WTC11 (cell line): ENCODE measurements at regions not wholly inside any gene's neighbourhood (a gene's known extent, or its start where the extent isn't known, plus 50 kb on each side); places are given as distances from the start of the nearest gene placed in this dataset.

Source experiments
- CDX4 ChIP-seq: fragments of 250-450 bp; sonication (Bioruptor Pico); IDR thresholded peaks from 2 replicates; pipeline ENCODE4 v1.9.0; 2021; ENCODE audit warnings: moderate library complexity, mild to moderate bottlenecking, inconsistent platforms, borderline replicate concordance
- CREB1 ChIP-seq: sonication (generic); formaldehyde crosslinking; IDR thresholded peaks from 2 replicates; pipeline ENCODE4 v1.8.0; 2023; ENCODE audit warnings: mild to moderate bottlenecking, missing genetic modification reagents
- CTCF ChIP-seq: fragments of 200-600 bp; IDR thresholded peaks from 2 replicates; pipeline ENCODE4 v1.8.0; 2022; ENCODE audit warnings: antibody characterized with exemption
- E2F1 ChIP-seq: sonication (generic); formaldehyde crosslinking; IDR thresholded peaks from 2 replicates; pipeline ENCODE4 v1.8.0; 2022; ENCODE audit warnings: mild to moderate bottlenecking, missing genetic modification reagents
- FOXP4 ChIP-seq: sonication (generic); formaldehyde crosslinking; IDR thresholded peaks from 2 replicates; pipeline ENCODE4 v1.8.0; 2022; ENCODE audit warnings: mild to moderate bottlenecking, missing genetic modification reagents
- HMGXB4 ChIP-seq: sonication (generic); formaldehyde crosslinking; IDR thresholded peaks from 2 replicates; pipeline ENCODE4 v1.8.1; 2023; ENCODE audit warnings: mild to moderate bottlenecking, moderate library complexity, missing genetic modification reagents
- MLX ChIP-seq: sonication (generic); formaldehyde crosslinking; IDR thresholded peaks from 2 replicates; pipeline ENCODE4 v1.8.1; 2023; ENCODE audit warnings: mild to moderate bottlenecking, missing genetic modification reagents, moderate library complexity
- NR3C1 ChIP-seq: sonication (generic); formaldehyde crosslinking; conservative IDR thresholded peaks from 2 replicates; pipeline ENCODE4 v1.8.1; 2023; ENCODE audit warnings: low read depth, mild to moderate bottlenecking, missing genetic modification reagents
- OVOL2 ChIP-seq: fragments of 250-450 bp; sonication (Bioruptor Pico); IDR thresholded peaks from 2 replicates; pipeline ENCODE4 v1.9.0; 2021; ENCODE audit warnings: mild to moderate bottlenecking, borderline replicate concordance
- SP1 ChIP-seq: sonication (generic); formaldehyde crosslinking; conservative IDR thresholded peaks from 2 replicates; pipeline ENCODE4 v1.8.1; 2022; ENCODE audit warnings: missing genetic modification reagents
- TP53 ChIP-seq: sonication (generic); formaldehyde crosslinking; IDR thresholded peaks from 2 replicates; pipeline ENCODE4 v1.8.1; 2023; ENCODE audit warnings: mild to moderate bottlenecking, missing genetic modification reagents
- USF2 ChIP-seq: sonication (generic); formaldehyde crosslinking; IDR thresholded peaks from 2 replicates; pipeline ENCODE4 v1.8.1; 2023; ENCODE audit warnings: mild to moderate bottlenecking, missing genetic modification reagents, moderate library complexity
- ZNF512 ChIP-seq: sonication (generic); formaldehyde crosslinking; IDR thresholded peaks from 2 replicates; pipeline ENCODE4 v1.8.1; 2022; ENCODE audit warnings: missing genetic modification reagents, borderline replicate concordance

- no peak for TF ChIP-seq CTCF
- TF ChIP-seq MLX (CRISPR knock-in tag): no peak
- no peak for TF ChIP-seq USF2 (CRISPR knock-in tag)
- TF ChIP-seq ZNF512: no peak
- no peak for TF ChIP-seq HMGXB4 (CRISPR knock-in tag)
- TF ChIP-seq NR3C1 (CRISPR knock-in tag): no peak
- TF ChIP-seq OVOL2 (CRISPR knock-in tag): no peak
- no peak for TF ChIP-seq TP53
- no peak for TF ChIP-seq SP1 (CRISPR knock-in tag)
- TF ChIP-seq FOXP4 (CRISPR knock-in tag): no peak
- TF ChIP-seq CREB1 (CRISPR knock-in tag): no peak
- TF ChIP-seq E2F1: no peak
- TF ChIP-seq CDX4 (CRISPR knock-in tag): no peak
These were observed 866.2 kb downstream of the TBC1D22A start for GRCh38 chr22:47628477-47629272.
